Keratinocyte (primary cell): ENCODE measurements at regions not wholly inside any gene's neighbourhood (a gene's known extent, or its start where the extent isn't known, plus 50 kb on each side); places are given as distances from the start of the nearest gene placed in this dataset.

Experiments
- EZH2 ChIP-seq: IDR thresholded peaks from one replicate; pipeline ENCODE4 v1.6.1; 2012; ENCODE audit warnings: inconsistent platforms, mild to moderate bottlenecking, low read length, moderate library complexity
- TF ChIP-seq, protein P1 (sequence below), 3 experiments: IDR thresholded peaks in 1 of 3; conservative IDR thresholded peaks in 1 of 3; optimal IDR thresholded peaks in 1 of 3; 2 replicates in 2 of 3; 3 replicates in 1 of 3; pipeline versions ENCODE3 to v1.5.1; 2011; ENCODE audit warnings: low read length in 3 of 3, mild to moderate bottlenecking in 3 of 3, moderate library complexity in 2 of 3, control low read depth in 1 of 3, inconsistent platforms in 1 of 3; ENCODE audit not compliant: insufficient read depth in 2 of 3; ENCODE audit errors: extremely low read depth in 1 of 3

DNA sequence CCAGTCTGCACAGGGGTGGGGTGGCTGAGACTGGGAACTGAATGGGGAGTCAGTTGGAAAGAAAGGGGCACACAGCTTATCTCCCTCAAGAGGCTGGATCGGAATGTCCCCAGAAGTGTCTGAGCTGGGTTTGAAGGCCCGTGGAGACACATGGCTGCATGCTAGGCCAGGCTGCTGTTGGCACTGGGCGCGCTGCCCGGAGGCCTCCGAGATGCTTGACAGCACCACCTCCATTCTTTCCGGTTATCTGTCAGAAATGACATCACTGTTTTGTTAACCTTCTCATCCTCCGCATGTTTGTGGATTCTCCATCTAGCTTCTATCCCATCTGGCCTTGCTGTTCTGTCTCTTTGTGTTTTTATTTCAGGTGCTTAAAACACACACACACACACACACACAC, 85.5 kb downstream of the APIP start:
- TF ChIP-seq, protein P1, sequence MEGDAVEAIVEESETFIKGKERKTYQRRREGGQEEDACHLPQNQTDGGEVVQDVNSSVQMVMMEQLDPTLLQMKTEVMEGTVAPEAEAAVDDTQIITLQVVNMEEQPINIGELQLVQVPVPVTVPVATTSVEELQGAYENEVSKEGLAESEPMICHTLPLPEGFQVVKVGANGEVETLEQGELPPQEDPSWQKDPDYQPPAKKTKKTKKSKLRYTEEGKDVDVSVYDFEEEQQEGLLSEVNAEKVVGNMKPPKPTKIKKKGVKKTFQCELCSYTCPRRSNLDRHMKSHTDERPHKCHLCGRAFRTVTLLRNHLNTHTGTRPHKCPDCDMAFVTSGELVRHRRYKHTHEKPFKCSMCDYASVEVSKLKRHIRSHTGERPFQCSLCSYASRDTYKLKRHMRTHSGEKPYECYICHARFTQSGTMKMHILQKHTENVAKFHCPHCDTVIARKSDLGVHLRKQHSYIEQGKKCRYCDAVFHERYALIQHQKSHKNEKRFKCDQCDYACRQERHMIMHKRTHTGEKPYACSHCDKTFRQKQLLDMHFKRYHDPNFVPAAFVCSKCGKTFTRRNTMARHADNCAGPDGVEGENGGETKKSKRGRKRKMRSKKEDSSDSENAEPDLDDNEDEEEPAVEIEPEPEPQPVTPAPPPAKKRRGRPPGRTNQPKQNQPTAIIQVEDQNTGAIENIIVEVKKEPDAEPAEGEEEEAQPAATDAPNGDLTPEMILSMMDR (optimal IDR thresholded peaks at IDR 0.05 in 1 of 3, IDR thresholded peaks at IDR 0.05 in 1 of 3, conservative IDR thresholded peaks at IDR 0.05 in 1 of 3; ENCODE audit: extremely low read depth in 1 of 3, insufficient read depth in 2 of 3, low read length in 3 of 3) = no peak
- TF ChIP-seq EZH2 = no peak
